IPS-18a (cell line): ENCODE measurements at regions not wholly inside any gene's neighbourhood (a gene's known extent, or its start where the extent isn't known, plus 50 kb on each side); places are given as distances from the start of the nearest gene placed in this dataset.

ENCODE experiments used
- H3K27ac ChIP-seq: one replicate; pipeline ENCODE4 v1.5.1; 2013; ENCODE audit warnings: low read length
- H3K27me3 ChIP-seq: one replicate; pipeline ENCODE4 v1.6.1; 2013; ENCODE audit warnings: mild to moderate bottlenecking, low read length; ENCODE audit not compliant: control insufficient read depth, insufficient read depth
- H3K36me3 ChIP-seq: one replicate; pipeline ENCODE4 v1.6.1; 2013; ENCODE audit warnings: low read depth, low read length; ENCODE audit not compliant: control insufficient read depth
- H3K4me1 ChIP-seq: one replicate; pipeline ENCODE4 v1.6.1; 2013; ENCODE audit warnings: low read depth, low read length; ENCODE audit not compliant: control insufficient read depth
- H3K4me3 ChIP-seq: one replicate; pipeline ENCODE4 v1.5.1; 2013; ENCODE audit warnings: low read length
- H3K9ac ChIP-seq: one replicate; pipeline ENCODE4 v1.6.1; 2013; ENCODE audit warnings: mild to moderate bottlenecking, low read length, moderate library complexity
- H3K9me3 ChIP-seq: one replicate; pipeline ENCODE4 v1.6.1; 2013; ENCODE audit warnings: low read depth, low read length; ENCODE audit not compliant: control insufficient read depth

- peaks cover 30% of the 10 kb centered on the region for H3K4me1 ChIP-seq
- no peaks in the 10 kb centered on the region for H3K27me3 ChIP-seq
- H3K4me3 ChIP-seq, result no peak overlapping the region
- no peaks in the 10 kb centered on the region for H3K36me3 ChIP-seq
- H3K9ac ChIP-seq, result no peak overlapping the region
- no peaks in the 10 kb centered on the region for H3K9me3 ChIP-seq
- H3K27ac ChIP-seq, result no peak overlapping the region
Observed at GRCh38 chr11:120061036-120061760, 76.7 kb downstream of the TRIM29 start.

GRCh38 chr11:120060512-120060911, 77.4 kb downstream of the TRIM29 start:
- H3K36me3 ChIP-seq, result no peaks in the 10 kb centered on the region
- H3K9me3 ChIP-seq, result no peaks in the 10 kb centered on the region
- H3K4me1 ChIP-seq, result peaks cover 35% of the 10 kb centered on the region
- no peaks in the 10 kb centered on the region for H3K27me3 ChIP-seq
- H3K27ac ChIP-seq, result no peak overlapping the region
- no peak overlapping the region for H3K9ac ChIP-seq
- H3K4me3 ChIP-seq, result no peak overlapping the region

GRCh38 chr11:120058931-120059330, 79.0 kb downstream of the TRIM29 start:
- H3K9ac ChIP-seq, result no peak overlapping the region
- H3K4me3 ChIP-seq, result no peak overlapping the region
- no peaks in the 10 kb centered on the region for H3K27me3 ChIP-seq
- H3K4me1 ChIP-seq, result peaks cover 39% of the 10 kb centered on the region
- no peaks in the 10 kb centered on the region for H3K36me3 ChIP-seq
- no peaks in the 10 kb centered on the region for H3K9me3 ChIP-seq
- no peak overlapping the region for H3K27ac ChIP-seq

- Histone ChIP-seq H3K9me3 (no peaks in the 10 kb centered on the region), H3K4me3 (peak overlapping the region; percentile 30), H3K27ac (peak overlapping the region; percentile 81), H3K9ac (peak overlapping the region; percentile 24), H3K4me1 (peaks cover 39% of the 10 kb centered on the region), H3K36me3 (no peaks in the 10 kb centered on the region), H3K27me3 (no peaks in the 10 kb centered on the region)
Observed at GRCh38 chr11:120057595-120058581, 80.0 kb downstream of the TRIM29 start.

- no peak overlapping the region for H3K27ac ChIP-seq
- H3K4me3 ChIP-seq, result no peak overlapping the region
- peaks cover 35% of the 10 kb centered on the region for H3K4me1 ChIP-seq
- H3K36me3 ChIP-seq, result no peaks in the 10 kb centered on the region
- H3K27me3 ChIP-seq, result no peaks in the 10 kb centered on the region
- H3K9me3 ChIP-seq, result no peaks in the 10 kb centered on the region
- H3K9ac ChIP-seq, result no peak overlapping the region
Observed at GRCh38 chr11:120057028-120057330, 80.9 kb downstream of the TRIM29 start.

- H3K36me3 ChIP-seq, result no peaks in the 10 kb centered on the region
- H3K9ac ChIP-seq, result no peak overlapping the region
- no peak overlapping the region for H3K4me3 ChIP-seq
- H3K9me3 ChIP-seq, result no peaks in the 10 kb centered on the region
- peaks cover 35% of the 10 kb centered on the region for H3K4me1 ChIP-seq
- no peak overlapping the region for H3K27ac ChIP-seq
- H3K27me3 ChIP-seq, result no peaks in the 10 kb centered on the region
Observed at GRCh38 chr11:120056301-120057027, 81.4 kb downstream of the TRIM29 start.

GRCh38 chr11:120055646-120056045, 82.3 kb downstream of the TRIM29 start:
- Histone ChIP-seq H3K4me1 (peaks cover 35% of the 10 kb centered on the region), H3K27ac (no peak overlapping the region), H3K27me3 (no peaks in the 10 kb centered on the region), H3K9ac (no peak overlapping the region), H3K4me3 (no peak overlapping the region), H3K9me3 (no peaks in the 10 kb centered on the region), H3K36me3 (no peaks in the 10 kb centered on the region)

GRCh38 chr11:120054753-120055045, 83.2 kb downstream of the TRIM29 start:
- Histone ChIP-seq H3K4me1 (peaks cover 35% of the 10 kb centered on the region), H3K27me3 (no peaks in the 10 kb centered on the region), H3K9ac (no peak overlapping the region), H3K36me3 (no peaks in the 10 kb centered on the region), H3K27ac (no peak overlapping the region), H3K4me3 (no peak overlapping the region), H3K9me3 (no peaks in the 10 kb centered on the region)

- Histone ChIP-seq H3K4me1 (peaks cover 34% of the 10 kb centered on the region), H3K9me3 (no peaks in the 10 kb centered on the region), H3K36me3 (no peaks in the 10 kb centered on the region), H3K4me3 (no peak overlapping the region), H3K27ac (no peak overlapping the region), H3K27me3 (no peaks in the 10 kb centered on the region), H3K9ac (no peak overlapping the region)
Observed at GRCh38 chr11:120054016-120054752, 83.7 kb downstream of the TRIM29 start.

GRCh38 chr11:120052196-120052775, 85.6 kb downstream of the TRIM29 start:
- Histone ChIP-seq H3K27ac (no peak overlapping the region), H3K9ac (no peak overlapping the region), H3K4me3 (no peak overlapping the region), H3K9me3 (no peaks in the 10 kb centered on the region), H3K36me3 (no peaks in the 10 kb centered on the region), H3K4me1 (peaks cover 15% of the 10 kb centered on the region), H3K27me3 (no peaks in the 10 kb centered on the region)
